ENCODE measurements at regions not wholly inside any gene's neighbourhood (a gene's known extent, or its start where the extent isn't known, plus 50 kb on each side); places are given as distances from the start of the nearest gene placed in this dataset.

DNA sequence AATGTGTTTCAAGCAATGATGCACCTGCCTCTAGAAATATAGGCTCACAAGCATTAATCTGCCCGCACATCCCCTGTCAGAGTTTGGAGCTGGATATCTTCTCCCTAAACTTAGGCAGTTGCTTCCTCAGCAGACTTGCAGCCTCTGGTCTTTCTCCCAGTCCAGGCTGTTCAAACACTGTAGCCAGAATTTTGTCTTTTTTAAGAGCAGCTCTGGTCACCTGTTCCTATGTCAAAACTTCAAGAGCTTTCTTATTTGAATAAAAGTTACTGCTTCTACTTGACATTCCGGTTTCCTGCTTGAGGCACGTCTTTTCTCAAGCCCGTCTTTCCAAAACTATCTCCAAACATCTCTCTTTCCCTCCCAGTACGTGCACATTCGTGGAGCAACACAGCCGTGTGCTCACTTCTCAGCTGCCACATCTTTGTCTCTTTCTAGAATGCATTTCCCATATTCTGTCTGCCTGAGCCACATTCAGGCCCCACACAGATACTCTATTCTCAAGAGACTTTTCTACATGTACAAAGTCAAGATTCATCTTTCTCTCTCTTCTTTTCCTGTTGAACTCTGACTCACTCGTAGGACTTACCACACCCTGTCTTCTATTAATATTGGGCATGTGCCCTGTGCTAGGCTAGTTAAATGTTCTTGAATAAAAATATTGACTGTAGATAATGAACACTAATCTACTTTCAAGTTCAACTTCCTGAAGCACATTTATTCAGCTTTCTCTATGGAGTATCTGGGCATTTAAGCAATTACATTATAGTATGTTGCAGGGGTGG lies 307.7 kb upstream of the SOX2 start:
- intact Hi-C loops (cut with micrococcal nuclease), result no loop called here
- no peak overlapping the region for H3K4me2 ChIP-seq (ENCODE audit: low read length)
- H3K27ac ChIP-seq (ENCODE audit: low read length), result no peak overlapping the region
- no peaks in the 10 kb centered on the region for H3K79me2 ChIP-seq (ENCODE audit: low read length)
- H3F3A ChIP-seq (ENCODE audit: low read length, unreplicated experiment), result no peaks in the 10 kb centered on the region
- TF ChIP-seq CTCF (conservative IDR thresholded peaks at IDR 0.05; ENCODE audit: low read depth, low read length) (no peak), EZH2 (IDR thresholded peaks at IDR 0.05; ENCODE audit: low read length, unreplicated experiment) (no peak), EZH2phosphoT487 (IDR thresholded peaks at IDR 0.05; ENCODE audit: borderline replicate concordance, low read length) (no peak)
- H3K4me1 ChIP-seq (ENCODE audit: insufficient read depth, low read length), result no peaks in the 10 kb centered on the region
- CTCF ChIA-PET, result no interaction called here
- no peaks in the 10 kb centered on the region for H4K20me1 ChIP-seq (ENCODE audit: low read length)
- no peak for DNase-seq
- H3K9ac ChIP-seq (ENCODE audit: low read length), result no peak overlapping the region
- no peak overlapping the region for H3K4me3 ChIP-seq (ENCODE audit: low read length)
- POLR2A ChIA-PET (ENCODE audit: unreplicated experiment), result no interaction called here
- H2AFZ ChIP-seq (ENCODE audit: low read length), result no peak overlapping the region
- ATAC-seq, result no peak
- no peaks in the 10 kb centered on the region for H3K9me3 ChIP-seq (ENCODE audit: low read length)
- H3K36me3 ChIP-seq (ENCODE audit: low read depth, low read length), result no peaks in the 10 kb centered on the region
- no TSS peak for BruUV-seq (replicated peaks)
- H3K9me2 ChIP-seq (replicated peaks; ENCODE audit: low read length), result no peaks in the 10 kb centered on the region
- peaks cover 9% of the 10 kb centered on the region; the same call in 1 of the 2 replicates for H3K27me3 ChIP-seq (ENCODE audit: low read length)

- Histone ChIP-seq H2AFZ (ENCODE audit: low read length) (no peak overlapping the region), H3K79me2 (ENCODE audit: low read length) (no peaks in the 10 kb centered on the region), H3K4me2 (ENCODE audit: low read length) (no peak overlapping the region), H3K4me3 (ENCODE audit: low read length) (no peak overlapping the region), H3K9me2 (replicated peaks; ENCODE audit: low read length) (no peaks in the 10 kb centered on the region), H3K9me3 (ENCODE audit: low read length) (no peaks in the 10 kb centered on the region), H3K27me3 (ENCODE audit: low read length) (peaks cover 6% of the 10 kb centered on the region; the same call in 1 of the 2 replicates), H3K9ac (ENCODE audit: low read length) (no peak overlapping the region), H3K36me3 (ENCODE audit: low read depth, low read length) (no peaks in the 10 kb centered on the region), H3F3A (ENCODE audit: low read length, unreplicated experiment) (no peaks in the 10 kb centered on the region), H3K4me1 (ENCODE audit: insufficient read depth, low read length) (no peaks in the 10 kb centered on the region), H3K27ac (ENCODE audit: low read length) (no peak overlapping the region), H4K20me1 (ENCODE audit: low read length) (no peaks in the 10 kb centered on the region)
- POLR2A ChIA-PET (ENCODE audit: unreplicated experiment), result no interaction called here
- no TSS peak for BruUV-seq (replicated peaks)
- no peak for TF ChIP-seq CTCF (conservative IDR thresholded peaks at IDR 0.05; ENCODE audit: low read depth, low read length)
- no peak for TF ChIP-seq EZH2phosphoT487 (IDR thresholded peaks at IDR 0.05; ENCODE audit: borderline replicate concordance, low read length)
- no peak for TF ChIP-seq EZH2 (IDR thresholded peaks at IDR 0.05; ENCODE audit: low read length, unreplicated experiment)
- CTCF ChIA-PET, result no interaction called here
- DNase-seq (peak; percentile 8), ATAC-seq (no peak)
- intact Hi-C loops (cut with micrococcal nuclease), result no loop called here
These were observed 309.4 kb upstream of the SOX2 start for GRCh38 chr3:181402347-181402746.

DNA sequence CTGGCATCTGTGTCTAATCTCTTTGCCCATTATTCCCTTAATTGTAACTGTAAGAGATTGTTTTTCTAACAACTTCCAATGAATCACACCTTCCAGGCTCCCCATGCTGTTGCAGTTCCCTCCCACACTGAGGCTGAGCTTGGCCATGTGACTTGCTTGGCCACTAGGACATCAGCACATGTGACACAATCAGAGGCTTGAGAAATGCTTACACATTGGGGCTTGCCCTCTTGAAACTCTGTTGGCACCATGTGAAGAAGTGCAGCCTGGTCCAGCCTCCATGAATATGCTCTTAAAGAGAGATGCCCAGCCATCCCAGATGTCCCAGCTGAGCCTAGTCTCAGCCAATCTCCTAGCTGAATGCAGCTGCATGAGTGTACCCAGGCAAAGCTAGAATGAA lies 326.8 kb upstream of the SOX2 start:
- no peaks in the 10 kb centered on the region for H3K27me3 ChIP-seq (ENCODE audit: low read length)
- intact Hi-C loops (cut with micrococcal nuclease), result no loop called here
- H4K20me1 ChIP-seq (ENCODE audit: low read length), result no peaks in the 10 kb centered on the region
- no peaks in the 10 kb centered on the region for H3K9me2 ChIP-seq (replicated peaks; ENCODE audit: low read length)
- no peak overlapping the region for H3K4me2 ChIP-seq (ENCODE audit: low read length)
- no peaks in the 10 kb centered on the region for H3F3A ChIP-seq (ENCODE audit: low read length, unreplicated experiment)
- H3K9me3 ChIP-seq (ENCODE audit: low read length), result no peaks in the 10 kb centered on the region
- H3K79me2 ChIP-seq (ENCODE audit: low read length), result no peaks in the 10 kb centered on the region
- ATAC-seq (no peak), DNase-seq (no peak)
- ChIA-PET CTCF (no interaction called here), POLR2A (ENCODE audit: unreplicated experiment) (no interaction called here)
- no peak overlapping the region for H3K27ac ChIP-seq (ENCODE audit: low read length)
- no peak for TF ChIP-seq EZH2 (IDR thresholded peaks at IDR 0.05; ENCODE audit: low read length, unreplicated experiment)
- TF ChIP-seq CTCF (conservative IDR thresholded peaks at IDR 0.05; ENCODE audit: low read depth, low read length), result no peak
- TF ChIP-seq EZH2phosphoT487 (IDR thresholded peaks at IDR 0.05; ENCODE audit: borderline replicate concordance, low read length), result no peak
- no peaks in the 10 kb centered on the region for H3K4me1 ChIP-seq (ENCODE audit: insufficient read depth, low read length)
- H3K9ac ChIP-seq (ENCODE audit: low read length), result no peak overlapping the region
- BruUV-seq (replicated peaks), result no TSS peak
- no peak overlapping the region for H3K4me3 ChIP-seq (ENCODE audit: low read length)
- no peaks in the 10 kb centered on the region for H3K36me3 ChIP-seq (ENCODE audit: low read depth, low read length)
- H2AFZ ChIP-seq (ENCODE audit: low read length), result no peak overlapping the region
